ENCODE measurements at regions not wholly inside any gene's neighbourhood (a gene's known extent, or its start where the extent isn't known, plus 50 kb on each side); places are given as distances from the start of the nearest gene placed in this dataset.
"Not testable (repeated sequence)": the region's sequence is repeated elsewhere in the genome, so short reads cannot be mapped to it uniquely, and the experiment has no call there.

DNA sequence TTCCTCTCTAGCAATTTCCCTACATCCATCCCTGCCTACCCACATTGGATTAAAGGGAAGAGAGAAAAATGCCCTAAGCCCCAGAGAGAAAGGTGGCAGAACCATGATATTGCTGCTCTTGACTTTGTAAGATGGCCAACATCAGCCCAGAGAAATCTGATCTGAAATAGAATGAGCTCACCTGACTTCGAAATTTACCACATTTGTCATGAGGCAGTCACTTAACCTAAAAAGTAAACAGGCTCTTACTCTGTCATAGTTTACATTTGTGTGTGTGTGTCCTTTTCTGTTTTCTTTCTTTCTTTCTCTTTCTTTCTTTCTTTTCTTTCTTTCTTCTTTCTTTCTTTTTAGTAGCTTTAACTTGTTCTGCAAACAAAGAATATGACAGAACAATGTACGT, 255.0 kb upstream of the PLGLB1 start:
- not testable (repeated sequence) for H3K4me1 Mint-ChIP-seq; H3K9me3 Mint-ChIP-seq; H3K36me3 Mint-ChIP-seq; H3K27ac Mint-ChIP-seq; H3K4me3 Mint-ChIP-seq; DNase-seq (ENCODE audit: low spot score in 2 of 2); ATAC-seq

DNA sequence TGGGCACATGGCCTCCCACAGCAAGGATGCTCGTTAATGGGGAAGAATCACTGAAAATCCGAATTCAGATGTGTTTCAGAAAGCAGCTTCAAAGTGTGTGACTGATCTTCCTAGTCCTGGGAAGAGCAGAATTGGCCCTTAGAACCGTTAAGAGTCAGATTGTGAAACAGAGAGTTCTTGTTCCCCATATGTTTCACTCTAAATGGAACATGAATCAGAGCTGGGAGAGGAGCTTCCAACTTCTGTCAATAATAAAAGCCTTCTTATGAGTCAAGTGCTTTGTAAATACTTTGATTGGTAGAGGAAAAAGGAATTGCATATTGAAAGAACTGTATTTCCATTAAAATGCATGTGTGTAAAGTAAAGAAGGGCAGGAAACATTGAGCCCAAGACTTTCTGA, 256.1 kb upstream of the PLGLB1 start:
- not testable (repeated sequence) for H3K27ac Mint-ChIP-seq; DNase-seq (ENCODE audit: low spot score in 2 of 2); ATAC-seq; H3K9me3 Mint-ChIP-seq; H3K4me3 Mint-ChIP-seq; H3K36me3 Mint-ChIP-seq; H3K4me1 Mint-ChIP-seq

DNA sequence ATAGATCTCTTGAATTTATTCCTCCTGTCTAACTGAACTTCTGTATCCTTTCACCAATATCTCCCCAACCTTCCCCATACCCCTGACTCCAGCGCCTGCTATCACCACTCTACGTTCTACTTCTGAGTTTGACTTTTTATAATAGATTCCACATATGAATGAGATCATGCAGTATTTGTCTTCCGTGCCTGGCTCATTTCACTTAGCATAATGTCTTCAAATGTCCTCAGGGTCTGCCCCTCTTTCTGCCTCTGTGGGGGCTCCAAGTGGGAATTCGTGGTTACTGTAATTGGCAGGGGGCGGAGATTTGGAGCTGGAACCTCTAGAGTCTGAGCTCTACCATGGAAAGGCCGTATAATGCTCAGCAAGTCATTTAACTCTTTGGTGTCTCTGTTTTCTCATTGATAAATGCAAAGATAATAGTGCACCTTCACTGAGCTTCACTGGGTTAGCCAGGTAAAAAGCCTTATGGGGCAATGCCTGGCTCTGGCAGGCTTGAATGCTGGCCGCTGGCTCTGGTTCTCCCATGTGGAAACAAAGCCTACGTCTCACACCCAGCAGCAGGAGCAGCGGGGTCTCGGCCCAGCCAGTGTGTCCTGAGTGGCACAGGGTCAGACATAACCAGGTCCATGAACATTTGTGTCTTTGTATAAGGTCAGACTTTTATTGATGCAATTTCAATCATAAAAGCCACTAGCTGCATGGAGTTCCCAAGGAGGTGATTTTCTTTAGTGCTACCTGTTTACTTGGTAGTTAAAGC, 259.1 kb upstream of the PLGLB1 start:
- not testable (repeated sequence) for H3K27ac Mint-ChIP-seq; H3K36me3 Mint-ChIP-seq; H3K9me3 Mint-ChIP-seq; H3K4me3 Mint-ChIP-seq; H3K4me1 Mint-ChIP-seq; ATAC-seq; DNase-seq (ENCODE audit: low spot score in 2 of 2)

DNA sequence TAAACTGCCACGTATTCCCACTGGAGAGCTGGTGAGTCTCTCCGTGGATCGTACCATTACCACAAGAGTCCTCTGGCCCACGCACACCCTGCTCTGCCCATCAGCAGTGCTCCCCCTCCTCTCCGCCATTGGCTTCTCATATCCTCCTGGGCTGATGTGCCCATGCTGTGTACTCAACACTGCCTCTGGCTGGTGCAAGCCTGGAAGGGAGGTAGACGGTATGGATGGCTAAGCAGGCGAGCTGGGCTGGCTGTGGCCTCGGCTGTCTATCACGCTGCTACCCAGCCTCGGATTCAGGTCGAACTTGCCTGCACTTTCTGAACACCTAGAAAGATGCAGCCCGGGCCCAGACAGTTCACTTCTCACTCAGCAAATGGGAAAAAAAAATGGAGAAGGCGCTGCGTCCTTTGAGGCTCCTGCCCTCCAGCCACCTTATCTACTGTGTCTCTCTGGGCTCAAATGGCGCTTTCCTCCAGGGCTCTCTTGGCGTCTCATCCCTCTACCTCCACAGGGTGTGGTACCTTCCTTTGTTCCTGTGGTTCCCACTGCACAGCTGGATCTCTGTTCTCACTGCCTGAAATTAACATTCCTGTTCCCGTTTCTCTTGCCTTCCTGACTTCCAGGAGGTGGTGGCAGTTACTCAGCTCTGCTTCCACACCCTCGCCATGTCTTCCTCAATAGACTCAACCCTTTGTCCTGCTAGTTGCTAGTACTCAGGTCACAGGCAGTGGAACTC, 262.3 kb upstream of the PLGLB1 start:
- not testable (repeated sequence) for H3K4me3 Mint-ChIP-seq, ATAC-seq, H3K36me3 Mint-ChIP-seq

DNA sequence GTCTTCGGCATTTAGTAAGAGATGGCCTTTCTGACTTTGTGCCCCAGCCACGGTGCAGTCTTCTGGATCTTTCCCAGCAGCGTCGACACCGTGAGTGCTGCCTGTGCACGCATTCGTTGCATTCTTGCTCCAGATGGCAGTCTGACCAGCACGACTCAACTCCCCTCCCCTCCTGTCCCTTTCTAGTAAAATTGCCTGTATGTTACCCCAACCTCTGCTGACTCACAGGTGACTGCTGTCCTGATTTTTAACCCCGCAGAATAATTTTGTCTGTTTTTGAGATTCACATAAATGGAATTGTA, 262.8 kb upstream of the PLGLB1 start:
- not testable (repeated sequence) for DNase-seq (ENCODE audit: low spot score in 2 of 2); H3K36me3 Mint-ChIP-seq; H3K27ac Mint-ChIP-seq; H3K4me1 Mint-ChIP-seq; H3K9me3 Mint-ChIP-seq; H3K4me3 Mint-ChIP-seq; ATAC-seq

More for the DNA sequence above, 262.3 kb upstream of the PLGLB1 start:
- DNase-seq (ENCODE audit: low spot score in 2 of 2); H3K27ac Mint-ChIP-seq; H3K9me3 Mint-ChIP-seq; H3K4me1 Mint-ChIP-seq: not testable (repeated sequence)

DNA sequence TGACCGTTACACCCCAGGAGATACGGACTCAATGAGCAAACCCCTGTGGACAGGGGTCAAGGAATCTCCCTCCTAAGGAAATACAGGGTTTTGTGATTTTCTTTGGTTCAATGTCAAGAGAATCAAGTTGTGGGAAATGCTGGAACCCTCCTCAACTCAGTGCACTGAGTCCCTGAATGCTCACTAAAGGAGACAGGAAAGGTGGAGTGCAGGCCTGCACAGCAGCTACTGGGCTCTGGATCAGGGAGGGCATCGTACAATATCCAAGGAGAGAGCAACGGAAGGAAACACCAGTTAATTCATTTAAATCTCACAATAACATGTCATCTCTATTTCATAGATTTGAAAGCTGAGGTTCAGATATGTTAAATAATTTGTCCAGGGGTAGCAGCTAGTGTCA, 263.5 kb upstream of the PLGLB1 start:
- H3K4me1 Mint-ChIP-seq; H3K4me3 Mint-ChIP-seq; ATAC-seq; DNase-seq (ENCODE audit: low spot score in 2 of 2); H3K27ac Mint-ChIP-seq; H3K36me3 Mint-ChIP-seq; H3K9me3 Mint-ChIP-seq: not testable (repeated sequence)

DNA sequence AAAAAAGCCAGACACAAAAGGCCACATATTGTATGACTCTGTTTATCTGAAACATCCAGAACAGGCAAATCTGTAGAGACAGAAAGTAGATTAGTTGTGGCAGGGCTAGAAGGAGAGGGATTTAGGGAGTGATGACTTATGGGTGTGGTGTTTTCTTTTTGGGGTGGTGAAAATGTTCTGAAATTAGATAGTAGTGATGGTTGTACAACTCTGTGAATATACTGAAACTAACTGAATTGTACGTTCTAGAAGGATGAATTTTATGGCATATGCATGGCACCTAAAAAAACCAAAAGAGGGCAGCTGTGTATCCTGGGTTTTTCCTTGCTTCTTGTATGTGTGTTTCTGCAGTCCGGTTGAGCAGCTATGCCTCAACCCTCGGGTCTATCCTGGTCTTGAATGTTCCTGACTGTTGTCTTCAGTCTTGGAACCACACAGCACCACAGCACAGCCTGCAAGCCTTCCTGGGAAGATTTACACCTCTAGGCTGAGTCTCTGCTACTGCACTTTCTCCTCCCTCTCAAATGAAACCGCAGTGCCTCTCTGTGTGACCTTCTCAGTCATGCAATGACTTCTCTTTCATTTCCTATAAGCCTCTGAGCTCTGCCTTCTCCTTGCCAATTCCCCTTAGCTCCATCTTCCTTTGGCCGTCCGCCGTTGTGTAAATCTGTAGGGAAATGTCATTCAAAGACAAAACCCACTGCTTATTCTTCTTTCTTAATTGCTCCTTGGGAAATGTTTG, 269.1 kb upstream of the PLGLB1 start:
- DNase-seq (ENCODE audit: low spot score in 2 of 2); H3K36me3 Mint-ChIP-seq; H3K4me1 Mint-ChIP-seq; H3K27ac Mint-ChIP-seq; H3K9me3 Mint-ChIP-seq: not testable (repeated sequence)
- H3K4me3 Mint-ChIP-seq = peak overlapping the region; percentile 27
- ATAC-seq = peak; percentile 93

DNA sequence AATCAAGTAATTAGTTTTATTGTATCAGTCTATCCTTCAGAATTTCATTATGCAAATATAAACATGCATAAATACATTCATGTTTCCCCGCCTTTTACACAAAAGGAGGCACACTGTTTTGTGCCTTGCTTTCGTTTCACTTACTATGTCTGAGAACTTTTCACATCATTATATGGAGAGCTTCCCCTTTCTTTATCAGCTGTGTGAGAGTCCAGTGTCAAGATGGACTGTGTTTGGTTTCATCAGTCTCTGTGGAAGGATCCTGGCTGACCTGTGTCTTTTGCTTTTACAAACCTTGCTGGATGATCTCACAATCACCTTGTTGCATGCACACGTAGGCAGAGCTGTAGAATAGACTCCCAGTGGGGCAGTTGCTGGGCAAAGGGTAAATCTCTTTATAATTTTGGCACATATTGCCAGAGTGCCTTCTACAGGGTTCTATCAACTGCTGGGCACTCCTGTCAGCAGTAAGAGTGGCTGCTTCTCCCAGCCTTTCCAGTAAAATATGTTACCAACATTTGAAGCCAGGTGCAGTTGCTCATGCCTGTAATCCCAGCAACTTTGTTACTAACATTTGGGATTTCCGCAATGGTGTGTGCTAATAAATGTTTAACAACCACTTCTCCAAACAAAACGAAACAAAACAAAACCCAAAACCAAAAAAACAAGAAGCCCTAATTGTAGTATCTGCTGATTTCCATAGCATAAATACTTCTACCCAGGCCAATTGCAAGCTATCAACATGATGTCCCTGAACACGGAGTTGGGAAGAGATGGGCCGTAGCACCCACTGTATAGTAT, 270.0 kb upstream of the PLGLB1 start:
- H3K9me3 Mint-ChIP-seq = not testable (repeated sequence)

DNA sequence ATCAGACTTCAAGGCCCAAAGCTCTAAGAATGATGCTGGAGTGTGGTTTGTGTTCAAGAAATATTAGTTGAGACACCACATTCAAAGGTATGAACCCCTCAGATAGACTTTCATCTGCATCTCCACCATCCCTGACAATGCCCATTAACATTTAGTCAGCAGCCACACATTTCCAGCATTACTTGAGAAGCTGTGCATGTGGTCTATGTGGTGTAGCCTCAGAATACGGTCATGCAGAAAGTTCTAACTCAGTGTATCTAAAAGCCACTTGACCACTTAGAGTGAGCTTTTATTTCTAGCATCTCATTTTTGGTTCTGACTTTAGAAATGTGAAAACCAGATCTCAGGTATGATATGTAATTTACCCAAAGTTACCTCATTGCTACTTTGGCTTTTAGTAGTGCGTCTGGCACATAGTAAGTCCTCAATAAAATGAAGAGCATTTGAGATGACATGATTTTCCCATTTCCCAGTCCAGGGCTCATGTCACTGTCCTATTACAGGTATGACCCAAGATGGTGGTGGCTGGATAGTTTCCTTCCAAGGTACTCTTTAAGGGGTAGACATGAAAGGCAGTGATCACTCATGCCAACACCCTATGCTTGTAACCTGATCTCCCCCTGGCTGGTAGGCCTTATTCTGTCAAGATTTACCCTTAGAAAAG, 272.4 kb upstream of the PLGLB1 start:
- peak; percentile 90 for ATAC-seq
- not testable (repeated sequence) for H3K9me3 Mint-ChIP-seq, H3K36me3 Mint-ChIP-seq, H3K4me1 Mint-ChIP-seq, H3K27ac Mint-ChIP-seq, H3K4me3 Mint-ChIP-seq
- peak in 1 of 2 donors; percentile 64 for DNase-seq (ENCODE audit: low spot score in 2 of 2)

More for the DNA sequence above, 270.0 kb upstream of the PLGLB1 start:
- DNase-seq (ENCODE audit: low spot score in 2 of 2); H3K4me1 Mint-ChIP-seq; H3K27ac Mint-ChIP-seq; H3K36me3 Mint-ChIP-seq; ATAC-seq: not testable (repeated sequence)
- peak overlapping the region; percentile 27 for H3K4me3 Mint-ChIP-seq

DNA sequence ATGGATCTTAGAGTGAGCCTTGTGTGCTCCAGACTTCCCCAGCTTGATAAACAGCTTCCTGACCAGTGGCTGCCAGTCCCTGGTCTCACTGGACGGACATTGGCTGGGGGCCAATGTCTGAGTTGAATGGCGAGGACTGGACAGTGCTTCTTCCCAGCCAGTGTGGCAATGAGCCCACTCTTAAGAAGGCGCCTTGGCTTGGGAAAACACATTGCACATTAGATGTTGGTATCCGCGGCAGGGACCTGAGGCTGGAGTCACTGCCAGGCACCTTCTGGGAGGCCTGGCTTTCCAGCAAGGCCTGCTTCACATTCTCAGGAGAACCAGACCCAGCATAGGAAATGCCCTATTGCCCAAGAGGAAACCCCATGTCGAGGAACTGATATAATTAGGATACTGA, 273.5 kb upstream of the PLGLB1 start:
- H3K36me3 Mint-ChIP-seq; DNase-seq (ENCODE audit: low spot score in 2 of 2); H3K9me3 Mint-ChIP-seq; H3K4me3 Mint-ChIP-seq; ATAC-seq; H3K4me1 Mint-ChIP-seq; H3K27ac Mint-ChIP-seq: not testable (repeated sequence)

DNA sequence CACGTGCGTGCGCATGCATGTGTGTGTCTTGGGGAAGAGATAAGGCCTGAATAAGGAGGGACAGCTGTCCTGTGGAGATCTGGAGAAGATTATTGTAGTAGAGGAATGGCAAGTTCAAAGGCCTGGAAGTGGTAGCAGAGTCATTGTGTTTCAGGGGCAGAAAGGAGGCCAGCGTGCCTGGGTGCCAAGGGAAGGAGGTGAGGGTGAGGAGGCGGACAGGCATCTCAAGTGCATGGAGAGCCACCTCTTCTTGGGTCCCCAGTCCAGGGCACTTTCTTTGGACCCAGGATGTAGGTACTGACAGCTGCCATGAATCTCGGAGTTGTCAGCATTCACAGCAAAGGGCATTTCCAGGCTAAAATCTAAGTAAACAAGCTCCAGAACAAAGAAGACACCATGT, 279.7 kb upstream of the PLGLB1 start:
- not testable (repeated sequence) for H3K27ac Mint-ChIP-seq, H3K4me3 Mint-ChIP-seq

DNA sequence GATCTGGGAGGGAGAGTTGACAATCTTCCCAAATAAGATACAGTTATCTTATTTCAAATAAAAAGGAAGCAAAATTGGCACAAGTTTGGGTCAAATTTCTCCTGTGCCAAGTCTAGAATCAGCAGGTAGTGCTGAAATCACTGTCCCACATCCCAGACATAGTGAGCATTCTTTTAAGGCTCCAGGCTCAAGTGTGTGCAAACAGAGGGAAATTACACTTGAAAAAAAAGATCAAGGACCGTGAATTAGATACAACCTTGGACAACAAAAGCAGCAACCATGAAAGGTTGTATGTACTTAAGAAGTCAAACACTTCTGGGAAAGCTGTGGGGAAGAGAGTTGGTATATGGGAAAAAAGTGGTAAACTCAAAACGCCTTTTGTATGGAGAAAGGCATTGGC, 280.2 kb upstream of the PLGLB1 start:
- not testable (repeated sequence) for H3K4me3 Mint-ChIP-seq; H3K27ac Mint-ChIP-seq; H3K4me1 Mint-ChIP-seq; H3K36me3 Mint-ChIP-seq; ATAC-seq; DNase-seq (ENCODE audit: low spot score in 2 of 2); H3K9me3 Mint-ChIP-seq

More for the DNA sequence above, 279.7 kb upstream of the PLGLB1 start:
- H3K9me3 Mint-ChIP-seq; H3K4me1 Mint-ChIP-seq; ATAC-seq; H3K36me3 Mint-ChIP-seq; DNase-seq (ENCODE audit: low spot score in 2 of 2): not testable (repeated sequence)

DNA sequence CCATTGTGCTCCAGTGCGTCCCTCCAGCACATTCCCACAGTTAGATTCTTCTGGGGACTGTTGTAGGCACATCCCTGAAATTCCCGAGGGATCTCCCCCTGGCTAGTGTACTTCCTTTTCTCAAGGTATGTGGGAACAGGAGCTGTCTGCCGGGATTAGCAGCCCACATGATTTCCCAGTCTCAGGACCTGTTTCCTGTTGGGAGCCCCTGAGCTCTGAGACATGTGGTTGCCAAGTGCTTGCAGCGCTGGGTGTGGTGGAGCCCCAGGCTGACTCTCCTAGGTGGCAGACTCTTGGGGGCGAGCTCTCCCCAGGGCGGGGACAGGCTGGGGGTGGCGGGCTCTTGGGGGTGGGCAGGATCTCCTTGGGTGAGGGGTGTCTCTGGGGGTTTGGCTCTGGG, 287.0 kb upstream of the PLGLB1 start:
- H3K9me3 Mint-ChIP-seq; H3K27ac Mint-ChIP-seq; DNase-seq (ENCODE audit: low spot score in 2 of 2); H3K36me3 Mint-ChIP-seq; H3K4me1 Mint-ChIP-seq; ATAC-seq; H3K4me3 Mint-ChIP-seq: not testable (repeated sequence)

DNA sequence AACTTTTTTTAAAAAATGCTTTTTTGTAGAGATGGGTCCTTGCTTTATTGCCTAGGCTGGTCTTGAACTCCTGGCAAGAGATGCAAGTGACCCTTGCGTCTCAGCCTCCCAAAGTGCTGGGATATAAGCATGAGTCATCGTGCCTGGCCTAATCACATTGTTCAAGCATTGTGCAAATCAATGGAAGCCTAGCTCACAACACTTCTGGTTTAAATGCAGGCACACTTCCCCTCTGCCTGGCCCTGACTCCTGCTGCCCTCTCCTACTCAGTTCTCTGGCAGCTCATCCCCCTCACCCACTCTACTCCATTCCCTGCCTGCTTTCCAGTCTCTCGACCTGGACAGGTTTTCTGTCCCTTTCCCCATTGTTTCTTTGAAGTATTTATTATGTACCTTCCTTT, 288.1 kb upstream of the PLGLB1 start:
- not testable (repeated sequence) for ATAC-seq; H3K9me3 Mint-ChIP-seq; H3K4me3 Mint-ChIP-seq; DNase-seq (ENCODE audit: low spot score in 2 of 2); H3K36me3 Mint-ChIP-seq; H3K4me1 Mint-ChIP-seq; H3K27ac Mint-ChIP-seq

Measured in stimulated activated effector memory CD8-positive, alpha-beta T cell treated with anti-CD3 and anti-CD28 coated beads, Interleukin-12 subunit alpha, Interleukin-12 subunit beta, amount 100 ng/mL, for 72 hours (primary cell).